NB4 (cell line): ENCODE measurements at regions not wholly inside any gene's neighbourhood (a gene's known extent, or its start where the extent isn't known, plus 50 kb on each side); places are given as distances from the start of the nearest gene placed in this dataset.
A peak's percentile ranks its signal among the peaks of the same experiment; 100 is the strongest.

Experiments
- MYC ChIP-seq: IDR thresholded peaks from 2 replicates; pipeline ENCODE4 v1.6.1; 2011; ENCODE audit warnings: low read depth, low read length
- POLR2A ChIP-seq: IDR thresholded peaks from 2 replicates; pipeline ENCODE4 v1.6.1; 2011; ENCODE audit warnings: mild to moderate bottlenecking; ENCODE audit not compliant: insufficient read length; ENCODE audit errors: extremely low read depth
- TF ChIP-seq, protein P1 (sequence below): IDR thresholded peaks from one replicate; pipeline ENCODE4 v1.5.1; 2012; ENCODE audit warnings: low read depth, low read length
- TF ChIP-seq, protein P2 (sequence below): IDR thresholded peaks from 2 replicates; pipeline ENCODE4 v1.6.1; 2011; ENCODE audit warnings: low read depth, low read length

DNA sequence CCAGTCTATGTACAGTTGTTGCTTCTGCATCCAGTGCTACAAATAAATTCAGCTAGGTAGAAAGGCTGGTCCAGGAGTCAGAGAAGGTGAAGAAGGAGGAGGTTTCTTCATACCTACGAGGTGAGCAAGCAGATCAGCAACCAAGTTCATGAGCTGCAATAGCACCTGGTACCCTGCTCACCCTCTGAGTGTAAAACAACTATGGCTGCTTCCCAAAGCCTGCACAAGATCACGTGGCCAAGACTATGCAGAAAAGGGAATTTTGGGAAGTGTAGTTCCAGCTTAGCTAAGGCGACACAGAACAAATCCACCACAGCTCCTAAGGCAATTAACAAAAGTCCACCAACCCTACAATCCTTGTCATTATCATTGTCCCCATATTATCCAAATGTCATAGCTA lies 95.9 kb upstream of the AUTS2 start:
- TF ChIP-seq, protein P1, sequence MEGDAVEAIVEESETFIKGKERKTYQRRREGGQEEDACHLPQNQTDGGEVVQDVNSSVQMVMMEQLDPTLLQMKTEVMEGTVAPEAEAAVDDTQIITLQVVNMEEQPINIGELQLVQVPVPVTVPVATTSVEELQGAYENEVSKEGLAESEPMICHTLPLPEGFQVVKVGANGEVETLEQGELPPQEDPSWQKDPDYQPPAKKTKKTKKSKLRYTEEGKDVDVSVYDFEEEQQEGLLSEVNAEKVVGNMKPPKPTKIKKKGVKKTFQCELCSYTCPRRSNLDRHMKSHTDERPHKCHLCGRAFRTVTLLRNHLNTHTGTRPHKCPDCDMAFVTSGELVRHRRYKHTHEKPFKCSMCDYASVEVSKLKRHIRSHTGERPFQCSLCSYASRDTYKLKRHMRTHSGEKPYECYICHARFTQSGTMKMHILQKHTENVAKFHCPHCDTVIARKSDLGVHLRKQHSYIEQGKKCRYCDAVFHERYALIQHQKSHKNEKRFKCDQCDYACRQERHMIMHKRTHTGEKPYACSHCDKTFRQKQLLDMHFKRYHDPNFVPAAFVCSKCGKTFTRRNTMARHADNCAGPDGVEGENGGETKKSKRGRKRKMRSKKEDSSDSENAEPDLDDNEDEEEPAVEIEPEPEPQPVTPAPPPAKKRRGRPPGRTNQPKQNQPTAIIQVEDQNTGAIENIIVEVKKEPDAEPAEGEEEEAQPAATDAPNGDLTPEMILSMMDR = no peak
- TF ChIP-seq POLR2A = no peak
- TF ChIP-seq, protein P2, sequence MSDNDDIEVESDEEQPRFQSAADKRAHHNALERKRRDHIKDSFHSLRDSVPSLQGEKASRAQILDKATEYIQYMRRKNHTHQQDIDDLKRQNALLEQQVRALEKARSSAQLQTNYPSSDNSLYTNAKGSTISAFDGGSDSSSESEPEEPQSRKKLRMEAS = 0 out of 2 replicates have a peak, but pooled peaks have one; percentile 17
- TF ChIP-seq MYC = no peak
